ENCODE measurements at regions not wholly inside any gene's neighbourhood (a gene's known extent, or its start where the extent isn't known, plus 50 kb on each side); places are given as distances from the start of the nearest gene placed in this dataset.

GRCh38 chr20:24736844-24737211, 212.2 kb upstream of the CST7 start:
- TF ChIP-seq, protein P1, sequence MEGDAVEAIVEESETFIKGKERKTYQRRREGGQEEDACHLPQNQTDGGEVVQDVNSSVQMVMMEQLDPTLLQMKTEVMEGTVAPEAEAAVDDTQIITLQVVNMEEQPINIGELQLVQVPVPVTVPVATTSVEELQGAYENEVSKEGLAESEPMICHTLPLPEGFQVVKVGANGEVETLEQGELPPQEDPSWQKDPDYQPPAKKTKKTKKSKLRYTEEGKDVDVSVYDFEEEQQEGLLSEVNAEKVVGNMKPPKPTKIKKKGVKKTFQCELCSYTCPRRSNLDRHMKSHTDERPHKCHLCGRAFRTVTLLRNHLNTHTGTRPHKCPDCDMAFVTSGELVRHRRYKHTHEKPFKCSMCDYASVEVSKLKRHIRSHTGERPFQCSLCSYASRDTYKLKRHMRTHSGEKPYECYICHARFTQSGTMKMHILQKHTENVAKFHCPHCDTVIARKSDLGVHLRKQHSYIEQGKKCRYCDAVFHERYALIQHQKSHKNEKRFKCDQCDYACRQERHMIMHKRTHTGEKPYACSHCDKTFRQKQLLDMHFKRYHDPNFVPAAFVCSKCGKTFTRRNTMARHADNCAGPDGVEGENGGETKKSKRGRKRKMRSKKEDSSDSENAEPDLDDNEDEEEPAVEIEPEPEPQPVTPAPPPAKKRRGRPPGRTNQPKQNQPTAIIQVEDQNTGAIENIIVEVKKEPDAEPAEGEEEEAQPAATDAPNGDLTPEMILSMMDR (conservative IDR thresholded peaks at IDR 0.05 in 1 of 2, IDR thresholded peaks at IDR 0.05 in 1 of 2; ENCODE audit: extremely low read depth in 1 of 2, insufficient read depth in 1 of 2, low read depth in 1 of 2, low read length in 2 of 2), result no peak
- no peak for TF ChIP-seq EZH2 (IDR thresholded peaks at IDR 0.05; ENCODE audit: borderline replicate concordance, low read length)
